Epidermal melanocyte (primary cell): ENCODE measurements at regions not wholly inside any gene's neighbourhood (a gene's known extent, or its start where the extent isn't known, plus 50 kb on each side); places are given as distances from the start of the nearest gene placed in this dataset.

ENCODE experiments used
- DNase-seq: peaks from one replicate; pipeline ENCODE4 v3.0.0; 2011; ENCODE audit warnings: low spot score; ENCODE audit not compliant: insufficient read length

- no peak for DNase-seq
Observed at GRCh38 chr12:100741084-100741711, 53.4 kb upstream of the ANO4 start.

DNA sequence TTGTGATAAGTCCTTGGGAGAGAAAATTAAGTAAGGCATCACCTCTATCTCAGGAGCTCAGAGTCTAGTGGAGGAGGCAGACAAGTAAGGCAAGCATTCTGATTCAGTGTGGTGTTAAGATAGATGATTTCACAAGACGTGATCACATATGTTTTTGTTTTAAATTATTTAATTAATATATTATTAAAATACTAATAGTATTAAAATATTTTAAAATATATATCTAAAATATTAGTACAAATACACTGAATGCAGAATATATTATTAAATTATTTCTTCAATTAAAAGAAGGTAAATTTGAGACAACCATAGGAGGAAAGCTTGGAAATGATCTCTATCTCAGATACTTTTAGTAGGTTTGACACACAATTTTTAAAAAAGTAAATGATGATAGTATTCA, 51.5 kb upstream of the ANO4 start:
- no peak for DNase-seq
